T-helper 17 cell (primary cell): ENCODE measurements at regions not wholly inside any gene's neighbourhood (a gene's known extent, or its start where the extent isn't known, plus 50 kb on each side); places are given as distances from the start of the nearest gene placed in this dataset.

ENCODE experiments used
- ATAC-seq: fragments of 150-1000 bp; cut with Tn5 transposase; 2 replicates; pipeline ENCODE4 v1.10.0; 2021; ENCODE audit warnings: mild to moderate bottlenecking, moderate library complexity
- DNase-seq, 3 donors: peaks; one replicate each; pipeline versions ENCODE4 v3.0.0 to v3.0.0-alpha.2; 2020 to 2021
- H3K9me3 ChIP-seq: one replicate; pipeline ENCODE4 v1.7.0; 2013; ENCODE audit warnings: low read length, mild to moderate bottlenecking; ENCODE audit not compliant: control insufficient read depth, poor library complexity, severe bottlenecking
- H3K27ac Mint-ChIP-seq: one replicate; pipeline ENCODE4 v1.8.0; 2022; ENCODE audit warnings: mild to moderate bottlenecking, moderate library complexity, mixed read lengths
- H3K27me3 Mint-ChIP-seq: one replicate; pipeline ENCODE4 v1.8.0; 2022; ENCODE audit warnings: mixed read lengths
- H3K36me3 Mint-ChIP-seq: one replicate; pipeline ENCODE4 v1.8.0; 2022; ENCODE audit warnings: low read depth, mixed read lengths
- H3K4me1 Mint-ChIP-seq: one replicate; pipeline ENCODE4 v1.8.0; 2022; ENCODE audit warnings: mild to moderate bottlenecking, mixed read lengths
- H3K4me3 Mint-ChIP-seq: one replicate; pipeline ENCODE4 v1.8.0; 2022; ENCODE audit warnings: mild to moderate bottlenecking, moderate library complexity, mixed read lengths

- no peak overlapping the region for H3K27ac Mint-ChIP-seq
- no peak overlapping the region for H3K4me3 Mint-ChIP-seq
- no peaks in the 10 kb centered on the region for H3K9me3 ChIP-seq
- ATAC-seq (no peak), DNase-seq (no peak)
- peaks cover 5% of the 10 kb centered on the region for H3K4me1 Mint-ChIP-seq
- peaks cover 29% of the 10 kb centered on the region for H3K27me3 Mint-ChIP-seq
- H3K36me3 Mint-ChIP-seq, result peaks cover 8% of the 10 kb centered on the region
Measured at GRCh38 chr14:66039495-66039894, 446.7 kb upstream of the CCDC196 start.

DNA sequence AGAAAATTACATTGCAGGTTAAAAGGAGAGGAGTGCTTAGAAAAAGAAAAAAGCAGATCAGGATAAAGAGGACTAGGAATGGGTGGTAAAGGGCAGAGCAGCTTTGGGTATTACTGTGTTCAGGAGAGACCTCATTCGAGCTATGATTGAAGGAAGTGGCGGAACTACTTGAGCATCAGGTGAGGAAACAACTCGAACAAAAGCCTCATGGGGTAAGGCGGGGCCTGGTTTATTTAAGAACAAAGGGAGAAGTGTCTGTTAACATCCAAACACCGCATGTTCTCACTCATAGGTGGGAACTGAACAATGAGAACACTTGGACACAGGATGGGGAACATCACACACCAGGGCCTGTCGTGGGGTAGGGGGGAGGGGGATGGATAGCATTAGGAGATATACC, 444.6 kb upstream of the CCDC196 start:
- Mint-ChIP-seq H3K36me3 (peaks cover 5% of the 10 kb centered on the region), H3K27ac (no peak overlapping the region), H3K4me3 (no peak overlapping the region), H3K27me3 (peaks cover 29% of the 10 kb centered on the region), H3K4me1 (peaks cover 5% of the 10 kb centered on the region)
- ATAC-seq (no peak), DNase-seq (no peak)
- H3K9me3 ChIP-seq, result no peaks in the 10 kb centered on the region

DNA sequence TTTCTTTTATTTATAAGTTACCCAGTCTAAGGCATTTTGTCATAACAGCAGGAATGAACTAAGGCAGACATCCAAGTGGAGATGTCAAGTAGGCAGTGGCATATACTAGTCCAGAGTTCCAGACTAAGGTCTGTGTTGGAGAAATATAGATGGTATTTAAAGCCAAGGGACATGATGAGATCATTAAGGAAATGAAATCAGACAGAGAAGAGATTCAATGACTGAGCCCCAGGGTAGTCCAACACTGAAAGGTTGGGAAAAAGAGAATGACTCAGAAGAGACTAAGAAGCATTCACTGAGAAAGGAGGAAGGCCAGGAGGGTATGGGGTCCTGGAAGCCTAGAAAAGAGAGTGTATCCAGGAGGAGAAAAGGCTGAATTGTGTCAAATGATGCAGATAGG, 442.2 kb upstream of the CCDC196 start:
- H3K4me1 Mint-ChIP-seq, result peaks cover 3% of the 10 kb centered on the region
- peaks cover 3% of the 10 kb centered on the region for H3K36me3 Mint-ChIP-seq
- no peaks in the 10 kb centered on the region for H3K9me3 ChIP-seq
- H3K27me3 Mint-ChIP-seq, result peaks cover 19% of the 10 kb centered on the region
- DNase-seq (no peak), ATAC-seq (no peak)
- H3K27ac Mint-ChIP-seq, result no peak overlapping the region
- no peak overlapping the region for H3K4me3 Mint-ChIP-seq

DNA sequence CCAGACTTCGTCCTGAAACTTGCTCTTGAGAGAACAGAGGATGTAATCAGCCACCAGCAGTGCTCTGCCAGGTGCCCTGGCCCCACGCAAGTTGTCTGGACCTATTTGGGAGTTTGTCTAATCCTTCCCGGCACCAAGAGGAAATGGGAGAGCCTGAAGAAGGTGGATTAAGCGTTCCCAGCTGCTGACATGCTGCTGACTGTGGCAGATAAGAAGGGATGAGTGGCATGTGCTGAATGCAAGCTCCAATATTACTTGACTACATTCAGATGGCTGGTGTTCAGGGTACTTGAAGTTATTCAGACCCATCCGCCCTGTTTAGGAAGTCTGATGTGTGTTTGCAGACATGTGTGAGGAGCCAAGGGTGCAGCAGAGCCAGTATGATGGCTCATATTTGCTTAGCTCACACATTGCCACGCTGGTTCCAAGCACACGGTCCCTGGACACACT, 440.6 kb upstream of the CCDC196 start:
- H3K27ac Mint-ChIP-seq, result no peak overlapping the region
- H3K36me3 Mint-ChIP-seq, result peaks cover 3% of the 10 kb centered on the region
- H3K9me3 ChIP-seq, result no peaks in the 10 kb centered on the region
- H3K27me3 Mint-ChIP-seq, result peaks cover 28% of the 10 kb centered on the region
- H3K4me1 Mint-ChIP-seq, result peaks cover 3% of the 10 kb centered on the region
- ATAC-seq (no peak), DNase-seq (no peak)
- no peak overlapping the region for H3K4me3 Mint-ChIP-seq

GRCh38 chr14:66046035-66046434, 440.1 kb upstream of the CCDC196 start:
- Mint-ChIP-seq H3K36me3 (peaks cover 3% of the 10 kb centered on the region), H3K27me3 (peaks cover 23% of the 10 kb centered on the region), H3K27ac (no peak overlapping the region), H3K4me1 (peaks cover 3% of the 10 kb centered on the region), H3K4me3 (no peak overlapping the region)
- no peak for ATAC-seq
- no peaks in the 10 kb centered on the region for H3K9me3 ChIP-seq
- DNase-seq, result no peak

DNA sequence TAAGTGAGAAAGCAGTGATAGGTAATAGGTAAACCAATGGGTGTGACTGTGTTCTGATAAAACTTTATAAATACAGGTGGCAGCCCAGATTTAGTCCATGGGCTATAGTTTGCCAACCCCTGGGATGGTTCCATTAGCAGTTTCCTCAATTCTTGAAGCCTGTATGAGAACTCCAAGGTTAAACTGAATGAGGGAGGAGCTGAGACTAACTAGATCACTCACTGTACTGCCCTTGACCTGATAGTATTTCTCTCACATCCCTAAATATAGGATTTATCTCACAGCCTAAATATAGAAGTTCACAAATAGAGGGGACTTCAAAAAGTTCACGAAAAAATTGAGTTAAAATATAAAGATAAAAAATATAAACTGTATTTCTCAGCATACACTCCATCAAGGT, 439.6 kb upstream of the CCDC196 start:
- no peak for ATAC-seq

GRCh38 chr14:66056268-66056907, 429.8 kb upstream of the CCDC196 start:
- Mint-ChIP-seq H3K36me3 (peaks cover 5% of the 10 kb centered on the region), H3K4me1 (peaks cover 8% of the 10 kb centered on the region), H3K27me3 (no peaks in the 10 kb centered on the region), H3K27ac (no peak overlapping the region), H3K4me3 (peak overlapping the region; percentile 33)
- no peak for DNase-seq
- ATAC-seq, result no peak
- H3K9me3 ChIP-seq, result no peaks in the 10 kb centered on the region

More for the DNA sequence above, 439.6 kb upstream of the CCDC196 start:
- Mint-ChIP-seq H3K27ac (no peak overlapping the region), H3K4me3 (no peak overlapping the region), H3K4me1 (peaks cover under 1% of the 10 kb centered on the region), H3K36me3 (peaks cover 4% of the 10 kb centered on the region), H3K27me3 (peaks cover 19% of the 10 kb centered on the region)
- no peak for DNase-seq
- H3K9me3 ChIP-seq, result no peaks in the 10 kb centered on the region

DNA sequence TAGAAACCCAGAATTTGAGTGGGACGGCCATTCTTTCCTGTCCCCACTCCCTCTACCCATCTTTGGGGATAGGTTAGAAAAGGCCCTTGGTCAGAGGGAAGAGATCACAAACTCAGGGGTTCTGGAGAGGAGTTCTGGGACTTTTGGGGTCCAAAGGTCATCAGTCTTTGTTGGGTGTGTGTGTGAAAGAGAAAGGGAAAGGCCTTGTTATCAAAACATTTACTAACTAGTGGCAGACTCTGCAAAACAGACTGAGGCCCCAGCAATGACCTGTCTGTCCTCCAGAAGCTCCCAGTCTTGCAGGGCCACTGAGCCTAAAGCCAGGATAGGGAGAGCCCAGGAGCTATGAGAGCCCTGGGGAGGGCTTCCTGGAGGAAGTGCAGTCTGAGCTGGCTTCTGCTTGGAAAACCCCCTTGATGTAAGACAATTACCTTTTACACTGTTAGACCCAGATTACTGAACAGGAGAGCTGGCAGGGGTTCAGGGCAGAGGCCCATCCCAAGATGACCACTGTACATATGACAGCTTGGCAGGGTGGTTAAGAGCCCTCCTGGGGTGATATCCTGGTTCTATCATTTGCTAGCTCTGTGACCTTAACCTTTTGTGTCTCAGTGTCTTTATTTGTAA, 429.1 kb upstream of the CCDC196 start:
- Mint-ChIP-seq H3K36me3 (peaks cover 4% of the 10 kb centered on the region), H3K4me1 (peaks cover 8% of the 10 kb centered on the region), H3K27ac (no peak overlapping the region), H3K4me3 (no peak overlapping the region), H3K27me3 (no peaks in the 10 kb centered on the region)
- no peaks in the 10 kb centered on the region for H3K9me3 ChIP-seq
- DNase-seq, result no peak
- no peak for ATAC-seq

DNA sequence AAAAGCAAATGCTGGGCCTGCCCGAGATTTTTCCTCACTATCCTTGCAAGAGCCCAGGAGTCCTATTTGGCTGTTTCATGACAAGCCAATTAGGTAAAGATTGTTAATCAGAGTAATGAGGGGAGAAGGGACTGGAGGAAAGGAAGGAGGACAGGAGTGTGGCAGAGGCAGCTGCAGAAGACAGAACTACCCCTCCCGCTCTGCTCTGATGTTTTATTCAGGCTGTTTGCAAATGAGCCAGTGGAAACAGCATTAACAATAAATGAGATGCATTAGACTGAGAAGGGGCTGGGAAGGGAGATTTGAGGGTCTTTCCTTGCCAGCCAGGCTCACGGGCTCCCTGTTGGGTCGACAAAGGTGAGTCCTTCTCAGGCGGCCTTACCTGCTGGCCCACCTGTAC, 421.0 kb upstream of the CCDC196 start:
- ATAC-seq, result no peak
- peaks cover 8% of the 10 kb centered on the region for H3K27me3 Mint-ChIP-seq
- H3K27ac Mint-ChIP-seq, result no peak overlapping the region
- peaks cover 12% of the 10 kb centered on the region for H3K4me1 Mint-ChIP-seq
- peaks cover 3% of the 10 kb centered on the region for H3K36me3 Mint-ChIP-seq
- H3K4me3 Mint-ChIP-seq, result no peak overlapping the region
- no peaks in the 10 kb centered on the region for H3K9me3 ChIP-seq
- DNase-seq, result no peak

DNA sequence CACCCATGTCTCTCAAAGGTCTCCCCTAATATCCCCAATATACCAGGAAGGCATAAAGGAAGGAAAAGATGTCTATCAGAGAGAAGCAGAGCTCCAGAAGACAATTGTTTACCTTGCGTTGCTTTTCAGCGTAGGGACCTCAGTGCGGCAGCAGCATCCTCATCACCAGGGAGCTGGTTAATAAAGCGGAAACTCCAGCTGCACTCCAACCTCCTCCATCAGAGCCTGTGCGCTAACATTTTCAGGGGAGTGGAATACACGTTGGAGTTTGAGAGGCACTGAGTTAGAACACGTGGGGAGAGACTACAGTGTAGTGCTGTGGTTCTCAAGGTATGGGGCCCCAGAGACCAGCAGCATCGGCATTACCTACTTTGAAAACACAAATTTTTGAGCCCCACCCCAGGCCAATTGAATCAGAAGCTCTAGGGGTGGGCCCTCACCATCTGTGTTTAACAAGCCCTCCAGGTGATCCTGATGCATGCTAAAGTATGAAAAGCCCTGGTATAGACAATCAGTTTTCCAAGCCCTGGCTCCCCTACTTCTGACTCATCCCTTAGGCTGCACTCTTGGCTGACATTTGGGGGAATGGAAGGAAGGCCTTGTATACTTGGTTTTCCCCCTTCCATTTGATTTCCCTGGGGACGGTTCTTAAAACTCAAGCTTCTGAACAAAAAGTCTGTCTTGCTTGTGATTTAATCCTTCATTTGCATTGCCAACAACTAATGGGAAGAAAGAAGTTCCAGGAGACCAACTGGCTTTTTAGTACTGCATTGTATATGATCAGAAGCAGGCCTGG, 419.0 kb upstream of the CCDC196 start:
- H3K9me3 ChIP-seq, result no peaks in the 10 kb centered on the region
- peaks cover 15% of the 10 kb centered on the region for H3K27me3 Mint-ChIP-seq
- ATAC-seq (no peak), DNase-seq (no peak)
- H3K27ac Mint-ChIP-seq, result no peak overlapping the region
- H3K4me1 Mint-ChIP-seq, result peaks cover 19% of the 10 kb centered on the region
- H3K4me3 Mint-ChIP-seq, result no peak overlapping the region
- H3K36me3 Mint-ChIP-seq, result peaks cover 3% of the 10 kb centered on the region

DNA sequence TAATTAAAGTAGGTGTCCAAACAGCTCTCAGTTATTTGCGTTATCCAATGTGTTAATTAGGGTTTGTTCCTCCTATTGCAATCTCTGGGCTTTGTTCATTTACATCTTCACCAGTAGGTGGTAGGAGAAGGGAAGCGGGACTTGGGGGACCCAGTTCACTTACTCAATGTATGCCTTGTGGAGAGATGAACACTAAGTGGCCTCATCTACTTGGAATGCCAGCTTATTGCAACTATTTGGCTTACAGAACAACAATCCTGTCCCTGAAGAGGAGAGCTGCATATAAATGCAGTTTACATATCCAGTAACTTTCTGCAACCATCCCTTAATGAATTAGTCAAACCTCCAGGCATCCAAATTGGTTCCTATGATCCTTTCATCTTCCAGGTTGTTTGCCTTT, 417.1 kb upstream of the CCDC196 start:
- Mint-ChIP-seq H3K36me3 (peaks cover 3% of the 10 kb centered on the region), H3K27ac (peak overlapping the region; percentile 78), H3K27me3 (peaks cover 15% of the 10 kb centered on the region), H3K4me3 (no peak overlapping the region), H3K4me1 (peaks cover 19% of the 10 kb centered on the region)
- H3K9me3 ChIP-seq, result no peaks in the 10 kb centered on the region
- ATAC-seq (no peak), DNase-seq (no peak)

DNA sequence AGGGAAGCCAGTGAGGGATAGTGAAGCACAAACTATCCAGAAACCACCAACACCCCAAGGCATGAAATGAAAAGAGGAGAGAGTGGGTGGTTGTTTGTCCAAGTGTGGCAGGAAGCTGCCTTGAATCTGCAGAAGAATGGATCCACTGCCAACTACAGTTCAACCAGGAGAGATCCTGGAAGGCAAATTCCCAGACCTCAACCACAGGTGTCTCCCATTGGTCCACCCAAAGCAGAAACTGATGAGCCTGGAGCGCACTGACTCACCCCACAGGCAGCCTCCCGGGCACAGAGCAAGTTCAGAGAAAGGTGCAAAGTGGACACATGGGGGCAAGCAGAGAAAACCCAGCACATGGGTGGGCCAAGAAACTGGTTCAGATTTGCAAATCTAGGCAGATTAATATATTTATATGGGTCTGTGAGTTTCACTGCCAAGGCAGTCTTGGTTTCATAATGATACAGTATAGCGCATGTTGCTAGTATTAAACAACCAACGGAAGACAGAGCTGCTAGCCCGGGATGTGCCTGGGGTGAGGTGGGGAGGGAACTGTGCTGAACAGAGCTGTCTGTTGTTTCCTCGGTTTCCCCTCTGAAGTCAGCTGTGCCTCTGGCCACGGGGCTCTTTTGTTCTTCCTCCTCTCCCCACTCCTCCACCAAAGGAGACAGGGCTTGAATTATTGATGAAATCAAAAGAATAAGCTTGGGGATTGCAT, 416.2 kb upstream of the CCDC196 start:
- no peak for ATAC-seq
- peaks cover 3% of the 10 kb centered on the region for H3K36me3 Mint-ChIP-seq
- H3K27me3 Mint-ChIP-seq, result peaks cover 15% of the 10 kb centered on the region
- no peaks in the 10 kb centered on the region for H3K9me3 ChIP-seq
- peak overlapping the region; percentile 78 for H3K27ac Mint-ChIP-seq
- no peak for DNase-seq
- peaks cover 18% of the 10 kb centered on the region for H3K4me1 Mint-ChIP-seq
- H3K4me3 Mint-ChIP-seq, result no peak overlapping the region
